ENCODE measurements at regions not wholly inside any gene's neighbourhood (a gene's known extent, or its start where the extent isn't known, plus 50 kb on each side); places are given as distances from the start of the nearest gene placed in this dataset.
"Not testable (repeated sequence)": the region's sequence is repeated elsewhere in the genome, so short reads cannot be mapped to it uniquely, and the experiment has no call there.

DNA sequence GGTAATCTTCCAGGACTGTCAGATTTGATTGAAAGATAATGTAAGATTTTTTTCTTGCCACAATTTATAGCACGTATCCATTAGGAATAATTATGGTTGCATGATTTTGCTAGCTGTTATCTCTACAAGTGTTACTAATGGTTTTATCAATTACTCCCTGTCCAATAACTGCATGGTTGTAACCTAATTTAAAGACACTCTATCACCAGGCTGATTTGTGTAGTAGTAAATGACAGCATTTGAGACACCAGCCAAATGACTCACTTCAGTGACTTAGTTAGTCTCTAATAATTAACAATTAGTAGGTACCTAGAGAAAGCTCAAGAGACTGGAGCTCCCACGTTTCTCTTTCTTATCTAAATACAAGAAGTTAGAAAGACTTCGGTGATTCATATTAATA, 453.8 kb upstream of the POU3F2 start:
- DNase-seq = no peak

- DNase-seq = no peak
Observed at GRCh38 chr6:98382246-98382645, 452.1 kb upstream of the POU3F2 start.

- no peak for DNase-seq
Observed at GRCh38 chr6:98384334-98384733, 450.0 kb upstream of the POU3F2 start.

DNA sequence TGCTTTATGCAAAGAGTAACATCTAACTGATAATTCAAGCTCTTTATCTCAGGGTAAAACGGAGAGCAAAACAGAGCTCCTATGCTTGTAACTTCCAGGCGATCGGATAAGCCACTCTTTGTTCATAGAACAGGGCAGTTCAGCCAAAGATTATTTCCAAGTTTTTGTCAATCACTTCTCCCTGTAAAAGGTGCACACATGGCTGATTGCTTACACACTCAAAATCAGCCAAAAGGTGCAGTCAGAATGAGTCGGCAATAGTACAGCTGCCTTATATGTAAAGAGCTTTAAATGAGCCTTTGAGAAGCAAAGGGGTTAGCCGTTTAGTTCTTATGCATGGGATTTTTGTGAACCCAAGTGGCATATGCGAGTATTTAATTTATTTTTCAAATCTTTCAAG, 449.6 kb upstream of the POU3F2 start:
- DNase-seq = no peak

GRCh38 chr6:98395610-98396166, 438.7 kb upstream of the POU3F2 start:
- DNase-seq = no peak

DNA sequence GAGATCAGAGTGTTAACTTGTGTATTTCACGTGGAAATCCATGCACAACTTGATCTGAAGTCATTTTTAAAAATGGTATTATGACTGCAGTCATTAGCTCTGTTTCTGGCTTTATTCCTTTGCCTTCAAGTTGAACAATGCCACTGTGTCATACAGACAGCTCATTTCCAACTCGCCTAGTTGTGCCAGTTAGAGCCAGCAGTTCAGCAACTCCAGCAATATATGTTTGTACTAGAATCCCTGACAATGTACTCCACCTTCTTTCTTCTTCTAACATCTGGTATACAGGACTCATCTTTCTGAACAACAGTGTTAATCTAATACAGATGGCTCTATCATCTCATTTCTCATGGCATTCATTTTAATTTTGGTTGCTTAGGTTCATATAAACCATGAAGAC, 418.3 kb upstream of the POU3F2 start:
- no peak for DNase-seq

DNA sequence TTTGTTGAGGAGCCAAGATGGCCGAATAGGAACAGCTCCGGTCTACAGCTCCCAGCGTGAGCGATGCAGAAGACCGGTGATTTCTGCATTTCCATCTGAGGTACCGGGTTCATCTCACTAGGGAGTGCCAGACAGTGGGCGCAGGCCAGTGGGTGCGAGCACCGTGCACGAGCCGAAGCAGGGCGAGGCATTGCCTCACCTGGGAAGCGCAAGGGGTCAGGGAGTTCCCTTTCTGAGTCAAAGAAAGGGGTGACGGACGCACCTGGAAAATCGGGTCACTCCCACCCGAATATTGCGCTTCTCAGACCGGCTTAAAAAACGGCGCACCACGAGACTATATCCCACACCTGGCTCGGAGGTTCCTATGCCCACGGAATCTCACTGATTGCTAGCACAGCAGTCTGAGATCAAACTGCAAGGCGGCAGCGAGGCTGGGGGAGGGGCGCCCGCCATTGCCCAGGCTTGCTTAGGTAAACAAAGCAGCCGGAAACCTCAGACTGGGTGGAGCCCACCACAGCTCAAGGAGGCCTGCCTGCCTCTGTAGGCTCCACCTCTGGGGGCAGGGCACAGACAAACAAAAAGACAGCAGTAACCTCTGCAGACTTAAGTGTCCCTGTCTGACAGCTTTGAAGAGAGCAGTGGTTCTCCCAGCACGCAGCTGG, 417.7 kb upstream of the POU3F2 start:
- not testable (repeated sequence) for DNase-seq

GRCh38 chr6:98433325-98434056, 400.9 kb upstream of the POU3F2 start:
- DNase-seq = no peak

- no peak for DNase-seq
Observed at GRCh38 chr6:98443633-98444032, 390.7 kb upstream of the POU3F2 start.

GRCh38 chr6:98452685-98453084, 381.7 kb upstream of the POU3F2 start:
- no peak for DNase-seq

DNA sequence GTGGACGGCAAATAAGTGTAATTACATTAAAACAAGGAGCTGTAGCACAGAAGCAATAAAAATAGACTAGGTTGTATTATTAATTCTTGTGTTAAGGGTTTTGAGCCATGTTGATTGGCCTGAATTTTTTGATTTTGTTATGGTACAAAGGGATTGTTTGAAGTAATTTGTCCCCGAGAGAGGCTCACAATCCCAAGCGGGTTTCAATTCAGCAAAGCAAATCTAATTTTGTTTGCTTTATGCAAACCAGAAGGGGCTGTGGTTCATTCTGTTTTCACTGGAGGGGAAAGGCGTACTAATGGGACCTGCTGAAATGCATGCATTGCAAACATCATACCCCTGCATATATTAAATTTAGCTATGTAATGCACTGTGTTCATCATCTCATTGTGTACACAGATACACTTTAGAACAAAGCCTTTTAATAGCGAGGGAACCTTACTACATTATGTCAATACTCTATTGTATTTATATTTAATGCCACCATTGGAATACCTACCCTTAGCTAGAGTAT, 379.5 kb upstream of the POU3F2 start:
- DNase-seq = no peak

DNA sequence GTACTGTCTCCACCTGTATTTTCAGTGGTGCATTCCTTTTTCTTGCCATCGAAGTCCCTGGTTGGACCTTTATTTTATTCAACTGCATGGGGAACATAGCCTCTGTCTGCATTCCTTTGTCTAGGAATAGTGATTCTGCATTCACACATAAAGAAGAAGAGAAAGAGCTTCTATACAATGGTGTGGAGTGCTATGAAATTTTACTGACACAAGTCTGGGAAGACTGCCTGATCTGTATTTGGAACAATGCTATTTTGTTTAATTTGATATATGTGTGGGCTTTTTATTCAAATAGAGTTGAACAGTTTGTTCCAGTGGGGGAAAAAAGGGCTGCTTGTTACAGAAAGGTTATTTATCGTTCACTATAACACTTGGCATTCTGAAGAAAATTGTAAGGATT, 375.7 kb upstream of the POU3F2 start:
- DNase-seq = no peak

DNA sequence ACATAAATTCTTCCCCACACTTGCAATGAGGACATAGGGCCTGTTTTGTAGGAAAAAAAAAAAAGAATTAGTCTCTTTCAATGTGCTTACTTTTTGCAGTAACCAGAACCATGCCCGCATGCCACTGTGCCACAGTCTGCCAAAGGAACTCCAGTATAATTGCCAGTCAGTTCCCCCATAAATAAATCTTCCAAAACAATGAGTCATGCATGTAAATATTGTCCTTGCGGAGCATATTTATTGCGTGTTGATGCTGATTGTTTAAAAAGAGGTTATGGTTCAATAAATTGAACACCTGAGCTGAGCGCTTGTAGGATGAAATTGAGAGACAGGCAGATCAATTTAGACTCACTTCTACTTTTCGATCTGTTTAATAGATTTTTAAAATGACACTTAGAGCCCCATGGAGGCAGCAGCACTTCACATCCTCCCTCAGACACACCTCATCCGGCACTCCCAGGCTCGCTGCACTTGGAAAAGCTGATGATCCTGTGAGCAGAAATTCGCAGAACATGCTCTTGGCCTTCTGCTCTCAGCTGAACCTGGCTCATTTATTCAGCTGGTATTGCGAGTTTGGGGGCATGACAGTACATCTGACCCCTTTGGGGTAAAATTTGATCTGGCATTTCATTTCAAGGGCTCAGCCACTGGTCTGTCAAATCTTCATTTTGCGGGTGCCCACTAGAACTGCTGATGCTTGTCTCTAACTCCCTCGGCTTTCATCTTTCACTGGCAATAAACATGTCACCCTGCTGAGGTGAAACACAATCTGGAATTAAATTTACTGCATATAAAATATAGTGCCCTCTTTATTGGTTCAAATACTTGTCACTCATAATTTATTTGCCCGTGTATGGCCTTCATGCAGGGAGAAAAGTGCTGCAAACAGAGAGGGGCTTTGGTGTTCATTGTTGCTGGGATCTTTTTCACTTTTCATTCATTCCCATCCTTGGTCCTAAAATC, 371.1 kb upstream of the POU3F2 start:
- no peak for DNase-seq

DNA sequence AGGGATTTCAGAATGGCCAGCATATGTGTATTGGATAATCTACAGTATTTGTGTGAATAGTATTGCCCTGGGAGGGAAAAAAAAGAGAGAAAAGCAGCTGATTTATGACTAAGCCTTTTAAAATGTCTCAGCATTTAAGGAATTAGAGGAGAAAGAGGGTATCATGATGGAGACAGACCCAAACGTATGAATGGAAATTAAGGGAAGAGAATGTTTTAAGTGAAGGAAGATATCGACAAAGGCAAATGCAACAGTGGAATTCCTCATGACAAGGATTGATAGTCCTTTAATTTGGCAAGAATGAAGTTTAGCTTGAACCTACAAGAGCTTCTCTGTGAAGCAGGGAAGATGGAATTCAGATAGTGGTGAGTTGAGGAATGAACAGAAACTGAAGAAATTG, 367.3 kb upstream of the POU3F2 start:
- DNase-seq = no peak

DNA sequence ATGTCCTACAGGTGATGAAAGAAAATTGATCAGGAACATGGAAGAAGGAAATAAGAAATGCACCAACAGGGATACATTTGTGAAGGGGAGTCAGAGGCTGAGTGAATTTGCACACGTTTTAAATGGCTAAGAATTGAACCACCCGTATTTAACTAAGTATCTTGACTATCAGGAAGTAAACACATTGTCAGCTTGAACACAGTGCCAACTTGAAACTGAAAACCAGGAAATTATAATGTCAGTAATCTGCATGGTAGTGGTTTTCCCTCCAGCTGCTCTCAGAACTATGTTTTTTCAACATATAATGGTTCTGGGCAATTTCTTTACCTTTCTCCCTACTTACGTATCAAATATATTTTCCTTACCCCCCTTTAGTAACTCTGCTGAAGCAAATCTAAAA, 366.5 kb upstream of the POU3F2 start:
- DNase-seq = no peak

- no peak for DNase-seq
Observed at GRCh38 chr6:98469141-98469540, 365.2 kb upstream of the POU3F2 start.

DNA sequence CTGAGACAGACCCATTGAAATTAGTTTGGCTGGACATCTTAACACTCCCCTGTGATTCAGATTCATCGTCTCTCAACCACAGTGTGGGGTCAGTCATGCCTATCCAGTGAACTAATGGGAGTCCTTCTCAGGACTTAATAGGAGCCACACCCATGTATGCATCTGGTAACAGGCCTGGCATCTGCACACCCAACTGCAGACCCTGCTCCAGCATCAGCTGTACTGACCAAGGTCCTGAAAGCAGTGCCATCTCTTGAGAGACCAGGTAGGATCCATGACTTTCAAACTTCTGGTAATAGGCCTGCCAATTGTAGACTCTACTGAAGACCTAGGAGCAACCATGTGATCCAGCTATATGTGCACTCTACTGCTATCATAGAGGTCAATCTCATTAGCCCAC, 363.6 kb upstream of the POU3F2 start:
- DNase-seq = no peak

GRCh38 chr6:98471444-98471843, 362.9 kb upstream of the POU3F2 start:
- DNase-seq = no peak

DNA sequence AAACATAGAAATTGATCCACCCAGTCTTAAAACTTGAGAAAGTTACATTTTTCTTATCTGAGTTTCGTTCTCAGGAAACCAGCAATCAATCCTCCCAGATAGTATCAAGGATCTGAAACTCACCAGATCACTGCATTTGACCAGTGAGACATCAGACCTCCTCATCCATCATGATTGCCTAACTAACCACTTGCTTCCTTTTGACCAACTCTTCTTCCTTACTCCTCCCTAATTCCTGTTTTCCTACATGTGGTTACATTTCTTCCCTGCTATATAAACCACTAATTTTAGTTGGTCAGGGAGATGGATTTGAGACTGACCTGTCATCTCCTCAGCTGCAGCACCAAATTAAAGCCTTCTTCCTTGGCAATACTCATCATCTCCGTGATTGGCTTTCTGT, 357.1 kb upstream of the POU3F2 start:
- DNase-seq = no peak

GRCh38 chr6:98484696-98485095, 349.7 kb upstream of the POU3F2 start:
- DNase-seq = no peak

GRCh38 chr6:98485593-98485992, 348.8 kb upstream of the POU3F2 start:
- no peak for DNase-seq

DNA sequence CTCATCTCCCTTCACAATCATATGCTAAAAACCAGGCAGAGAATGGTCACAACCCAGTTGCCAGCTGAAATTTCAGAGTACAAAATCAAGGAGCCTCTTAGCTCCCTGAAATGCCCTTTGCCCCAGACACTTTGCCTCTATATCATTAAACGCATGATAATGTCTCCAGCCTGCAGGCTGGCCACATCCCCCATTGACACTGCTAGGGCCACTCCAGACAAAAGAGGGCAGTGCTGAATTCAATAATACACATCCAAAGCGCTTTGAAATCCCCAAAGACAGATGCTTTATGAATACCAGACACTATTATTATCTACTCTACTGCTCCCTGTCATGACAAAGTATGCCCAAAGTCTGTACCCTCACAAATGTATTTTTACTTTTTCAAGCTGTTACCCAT, 348.3 kb upstream of the POU3F2 start:
- DNase-seq = no peak

DNA sequence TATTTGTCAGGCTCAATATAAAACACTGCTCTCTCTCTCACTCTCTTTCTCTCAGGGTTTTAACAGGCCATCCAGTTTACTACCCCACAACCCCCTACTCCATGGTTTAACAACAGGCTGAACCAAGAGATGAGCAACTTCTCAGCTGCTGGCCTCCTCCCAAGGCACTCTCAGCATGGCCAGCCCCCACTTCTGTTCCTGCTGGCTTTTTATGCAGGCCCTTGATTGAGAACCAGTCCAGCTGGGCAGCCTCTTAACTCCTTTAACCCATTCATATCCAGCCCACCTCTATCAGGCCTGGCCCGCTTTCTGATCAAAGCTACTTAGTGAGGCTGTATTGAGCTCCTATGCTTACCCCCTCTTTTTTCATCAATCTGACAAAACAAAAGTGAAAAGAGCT, 346.8 kb upstream of the POU3F2 start:
- DNase-seq = no peak

Data from activated CD4-positive, CD25-positive, alpha-beta regulatory T cell (primary cell).